ENCODE measurements at regions not wholly inside any gene's neighbourhood (a gene's known extent, or its start where the extent isn't known, plus 50 kb on each side); places are given as distances from the start of the nearest gene placed in this dataset.

DNA sequence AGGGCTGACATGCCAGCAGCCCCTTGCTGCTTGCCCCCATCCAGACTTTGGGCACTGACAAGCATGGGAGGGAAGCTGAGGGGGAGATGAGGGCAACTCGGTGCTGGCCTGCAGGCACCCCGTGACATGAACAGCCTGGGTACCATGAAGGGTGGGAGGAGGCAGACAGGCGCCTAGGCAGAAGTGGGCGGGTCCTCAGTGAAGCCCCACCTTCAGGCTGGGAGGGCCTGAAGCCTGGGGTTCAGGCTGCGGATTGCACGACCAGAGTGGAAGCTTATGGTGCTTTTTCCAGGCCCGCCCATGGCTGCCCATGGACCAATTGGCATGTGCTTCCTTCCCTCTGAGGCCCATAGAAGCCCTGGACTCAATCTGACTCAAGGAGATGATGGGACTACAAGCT, 354.1 kb downstream of the GRIA2 start:
- no peaks in the 10 kb centered on the region for H3K9me3 ChIP-seq
- H3K36me3 ChIP-seq (replicated peaks in 1 of 2; ENCODE audit: control insufficient read depth in 1 of 2, insufficient read depth in 2 of 2, low read length in 1 of 2), result no peaks in the 10 kb centered on the region
- no peak for DNase-seq
- ChIA-PET CTCF (no interaction called here), POLR2A (no interaction called here)
- H3K27me3 ChIP-seq (ENCODE audit: insufficient read depth), result no peaks in the 10 kb centered on the region
- no peak overlapping the region for H3K27ac ChIP-seq (ENCODE audit: low read depth in 2 of 2, low read length in 1 of 2)
- H3K9ac ChIP-seq, result no peak overlapping the region
- WGBS (ENCODE audit: low lambda C conversion rate), result 63% methylated on average over 3 of the region's 7 CpGs
- no peak overlapping the region for H2AFZ ChIP-seq (ENCODE audit: low read depth)
- no peaks in the 10 kb centered on the region for H3K9me2 ChIP-seq
- H3K4me2 ChIP-seq, result no peak overlapping the region
- H3F3A ChIP-seq (replicated peaks; ENCODE audit: insufficient read depth), result no peaks in the 10 kb centered on the region
- H4K20me1 ChIP-seq (ENCODE audit: insufficient read depth), result no peaks in the 10 kb centered on the region
- H3K4me1 ChIP-seq (ENCODE audit: control insufficient read depth in 1 of 2, insufficient read depth in 2 of 2, low read depth in 1 of 2, low read length in 1 of 2), result peaks cover 0 to 5% of the 10 kb centered on the region in 2 experiments; a peak in 2 of 4 replicates
- no peaks in the 10 kb centered on the region for H3K79me2 ChIP-seq (ENCODE audit: insufficient read depth)
- H3K4me3 ChIP-seq (ENCODE audit: low read depth in 2 of 2, low read length in 1 of 2), result no peak overlapping the region
- TF ChIP-seq, protein P1, sequence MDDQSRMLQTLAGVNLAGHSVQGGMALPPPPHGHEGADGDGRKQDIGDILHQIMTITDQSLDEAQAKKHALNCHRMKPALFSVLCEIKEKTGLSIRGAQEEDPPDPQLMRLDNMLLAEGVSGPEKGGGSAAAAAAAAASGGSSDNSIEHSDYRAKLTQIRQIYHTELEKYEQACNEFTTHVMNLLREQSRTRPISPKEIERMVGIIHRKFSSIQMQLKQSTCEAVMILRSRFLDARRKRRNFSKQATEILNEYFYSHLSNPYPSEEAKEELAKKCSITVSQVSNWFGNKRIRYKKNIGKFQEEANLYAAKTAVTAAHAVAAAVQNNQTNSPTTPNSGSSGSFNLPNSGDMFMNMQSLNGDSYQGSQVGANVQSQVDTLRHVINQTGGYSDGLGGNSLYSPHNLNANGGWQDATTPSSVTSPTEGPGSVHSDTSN (IDR thresholded peaks at IDR 0.05), result no peak
- TF ChIP-seq, protein P2, sequence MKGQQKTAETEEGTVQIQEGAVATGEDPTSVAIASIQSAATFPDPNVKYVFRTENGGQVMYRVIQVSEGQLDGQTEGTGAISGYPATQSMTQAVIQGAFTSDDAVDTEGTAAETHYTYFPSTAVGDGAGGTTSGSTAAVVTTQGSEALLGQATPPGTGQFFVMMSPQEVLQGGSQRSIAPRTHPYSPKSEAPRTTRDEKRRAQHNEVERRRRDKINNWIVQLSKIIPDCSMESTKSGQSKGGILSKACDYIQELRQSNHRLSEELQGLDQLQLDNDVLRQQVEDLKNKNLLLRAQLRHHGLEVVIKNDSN (IDR thresholded peaks at IDR 0.05; ENCODE audit: borderline replicate concordance, low read depth), result no peak
- TF ChIP-seq JUND (IDR thresholded peaks at IDR 0.05) (no peak), SMC3 (IDR thresholded peaks at IDR 0.05; ENCODE audit: low read depth, low read length) (no peak), YY1 (IDR thresholded peaks at IDR 0.05; ENCODE audit: low read depth) (no peak)
- TF ChIP-seq, protein P3, sequence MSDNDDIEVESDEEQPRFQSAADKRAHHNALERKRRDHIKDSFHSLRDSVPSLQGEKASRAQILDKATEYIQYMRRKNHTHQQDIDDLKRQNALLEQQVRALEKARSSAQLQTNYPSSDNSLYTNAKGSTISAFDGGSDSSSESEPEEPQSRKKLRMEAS (IDR thresholded peaks at IDR 0.05; ENCODE audit: low read depth), result no peak

DNA sequence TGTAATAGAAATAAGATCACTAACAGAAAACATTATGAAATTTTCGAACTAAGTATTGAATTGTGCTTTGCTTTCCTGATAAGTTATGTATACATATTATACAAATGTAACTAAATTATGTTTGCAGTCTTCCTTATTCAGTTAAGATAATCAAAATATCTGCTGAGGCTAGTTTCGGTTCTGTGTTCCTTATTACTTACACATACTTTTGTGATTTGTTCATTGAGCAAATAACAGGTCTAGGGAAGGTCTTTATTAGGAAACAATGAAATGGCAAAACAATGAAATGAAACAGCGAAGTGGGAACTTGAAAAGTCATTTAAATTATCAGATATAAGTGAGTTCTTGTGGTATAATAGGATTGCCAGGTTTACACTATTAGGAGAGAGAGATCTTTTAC, 352.4 kb downstream of the GRIA2 start:
- TF ChIP-seq, protein P2 (IDR thresholded peaks at IDR 0.05; ENCODE audit: borderline replicate concordance, low read depth), result no peak
- H3K27me3 ChIP-seq (ENCODE audit: insufficient read depth), result no peaks in the 10 kb centered on the region
- H3K4me2 ChIP-seq, result no peak overlapping the region
- H3K4me3 ChIP-seq (ENCODE audit: low read depth in 2 of 2, low read length in 1 of 2), result no peak overlapping the region
- no peaks in the 10 kb centered on the region for H3K9me3 ChIP-seq
- H3F3A ChIP-seq (replicated peaks; ENCODE audit: insufficient read depth), result no peaks in the 10 kb centered on the region
- no peaks in the 10 kb centered on the region for H3K36me3 ChIP-seq (replicated peaks in 1 of 2; ENCODE audit: control insufficient read depth in 1 of 2, insufficient read depth in 2 of 2, low read length in 1 of 2)
- H3K79me2 ChIP-seq (ENCODE audit: insufficient read depth), result no peaks in the 10 kb centered on the region
- DNase-seq, result no peak
- ChIA-PET CTCF (no interaction called here), POLR2A (no interaction called here)
- no peaks in the 10 kb centered on the region for H3K9me2 ChIP-seq
- H2AFZ ChIP-seq (ENCODE audit: low read depth), result no peak overlapping the region
- peaks cover 0 to 5% of the 10 kb centered on the region in 2 experiments; a peak in 2 of 4 replicates for H3K4me1 ChIP-seq (ENCODE audit: control insufficient read depth in 1 of 2, insufficient read depth in 2 of 2, low read depth in 1 of 2, low read length in 1 of 2)
- no peak overlapping the region for H3K27ac ChIP-seq (ENCODE audit: low read depth in 2 of 2, low read length in 1 of 2)
- no peaks in the 10 kb centered on the region for H4K20me1 ChIP-seq (ENCODE audit: insufficient read depth)
- 19% methylated on average over 3 of the region's 3 CpGs for WGBS (ENCODE audit: low lambda C conversion rate)
- H3K9ac ChIP-seq, result no peak overlapping the region

DNA sequence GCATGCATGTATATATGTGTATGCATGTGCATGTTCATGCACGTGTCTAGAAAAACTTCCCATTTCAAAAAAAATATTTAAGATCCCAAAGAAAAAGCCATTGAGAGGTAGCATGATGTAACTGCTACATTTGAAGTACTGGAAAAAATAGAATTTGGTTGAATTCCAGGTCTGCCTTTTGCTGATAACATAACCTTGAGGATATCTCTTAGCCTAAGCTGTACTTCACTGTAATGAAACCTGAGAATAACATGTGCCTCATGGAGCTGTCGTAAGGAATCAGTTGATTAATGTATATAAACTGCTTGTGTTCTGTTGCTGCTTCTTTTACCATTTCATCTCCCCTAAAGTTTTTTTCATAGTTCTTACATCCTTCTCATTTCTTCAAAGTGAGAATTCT, 351.8 kb downstream of the GRIA2 start:
- DNase-seq, result no peak
- peaks cover 0 to 5% of the 10 kb centered on the region in 2 experiments; a peak in 2 of 4 replicates for H3K4me1 ChIP-seq (ENCODE audit: control insufficient read depth in 1 of 2, insufficient read depth in 2 of 2, low read depth in 1 of 2, low read length in 1 of 2)
- WGBS (ENCODE audit: low lambda C conversion rate), result 42% methylated on average over 2 of the region's 2 CpGs
- H3K9me2 ChIP-seq, result no peaks in the 10 kb centered on the region
- H3K27ac ChIP-seq (ENCODE audit: low read depth in 2 of 2, low read length in 1 of 2), result no peak overlapping the region
- TF ChIP-seq, protein P4, sequence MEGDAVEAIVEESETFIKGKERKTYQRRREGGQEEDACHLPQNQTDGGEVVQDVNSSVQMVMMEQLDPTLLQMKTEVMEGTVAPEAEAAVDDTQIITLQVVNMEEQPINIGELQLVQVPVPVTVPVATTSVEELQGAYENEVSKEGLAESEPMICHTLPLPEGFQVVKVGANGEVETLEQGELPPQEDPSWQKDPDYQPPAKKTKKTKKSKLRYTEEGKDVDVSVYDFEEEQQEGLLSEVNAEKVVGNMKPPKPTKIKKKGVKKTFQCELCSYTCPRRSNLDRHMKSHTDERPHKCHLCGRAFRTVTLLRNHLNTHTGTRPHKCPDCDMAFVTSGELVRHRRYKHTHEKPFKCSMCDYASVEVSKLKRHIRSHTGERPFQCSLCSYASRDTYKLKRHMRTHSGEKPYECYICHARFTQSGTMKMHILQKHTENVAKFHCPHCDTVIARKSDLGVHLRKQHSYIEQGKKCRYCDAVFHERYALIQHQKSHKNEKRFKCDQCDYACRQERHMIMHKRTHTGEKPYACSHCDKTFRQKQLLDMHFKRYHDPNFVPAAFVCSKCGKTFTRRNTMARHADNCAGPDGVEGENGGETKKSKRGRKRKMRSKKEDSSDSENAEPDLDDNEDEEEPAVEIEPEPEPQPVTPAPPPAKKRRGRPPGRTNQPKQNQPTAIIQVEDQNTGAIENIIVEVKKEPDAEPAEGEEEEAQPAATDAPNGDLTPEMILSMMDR (IDR thresholded peaks at IDR 0.05), result no peak
- TF ChIP-seq, protein P5, sequence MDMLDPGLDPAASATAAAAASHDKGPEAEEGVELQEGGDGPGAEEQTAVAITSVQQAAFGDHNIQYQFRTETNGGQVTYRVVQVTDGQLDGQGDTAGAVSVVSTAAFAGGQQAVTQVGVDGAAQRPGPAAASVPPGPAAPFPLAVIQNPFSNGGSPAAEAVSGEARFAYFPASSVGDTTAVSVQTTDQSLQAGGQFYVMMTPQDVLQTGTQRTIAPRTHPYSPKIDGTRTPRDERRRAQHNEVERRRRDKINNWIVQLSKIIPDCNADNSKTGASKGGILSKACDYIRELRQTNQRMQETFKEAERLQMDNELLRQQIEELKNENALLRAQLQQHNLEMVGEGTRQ (IDR thresholded peaks at IDR 0.05; ENCODE audit: borderline replicate concordance, low read depth, low read length), result no peak
- no peak for TF ChIP-seq EP300 (IDR thresholded peaks at IDR 0.05; ENCODE audit: borderline replicate concordance in 1 of 2, low read depth in 1 of 2, low read length in 1 of 2)
- TF ChIP-seq GATA2 (CRISPR knock-in tag; IDR thresholded peaks at IDR 0.05), result no peak
- TF ChIP-seq NRF1 (IDR thresholded peaks at IDR 0.05; ENCODE audit: low read depth, low read length), result no peak
- TF ChIP-seq, protein P3 (IDR thresholded peaks at IDR 0.05; ENCODE audit: low read depth), result no peak
- no peak for TF ChIP-seq FOSL2 (IDR thresholded peaks at IDR 0.05; ENCODE audit: borderline replicate concordance, low read depth)
- TF ChIP-seq TEAD4 (IDR thresholded peaks at IDR 0.05; ENCODE audit: borderline replicate concordance, insufficient read depth), result no peak
- no peak for TF ChIP-seq FOXM1 (IDR thresholded peaks at IDR 0.05; ENCODE audit: low read depth)
- no peak for TF ChIP-seq ELF1 (IDR thresholded peaks at IDR 0.05)
- TF ChIP-seq MXI1 (IDR thresholded peaks at IDR 0.05; ENCODE audit: low read depth, low read length), result no peak
- ChIA-PET CTCF (no interaction called here), POLR2A (no interaction called here)
- H3K27me3 ChIP-seq (ENCODE audit: insufficient read depth), result no peaks in the 10 kb centered on the region
- H3K9me3 ChIP-seq, result no peaks in the 10 kb centered on the region
- H3F3A ChIP-seq (replicated peaks; ENCODE audit: insufficient read depth), result no peaks in the 10 kb centered on the region
- no peaks in the 10 kb centered on the region for H4K20me1 ChIP-seq (ENCODE audit: insufficient read depth)
- H3K4me2 ChIP-seq, result no peak overlapping the region
- H2AFZ ChIP-seq (ENCODE audit: low read depth), result no peak overlapping the region
- no peak overlapping the region for H3K9ac ChIP-seq
- H3K4me3 ChIP-seq (ENCODE audit: low read depth in 2 of 2, low read length in 1 of 2), result no peak overlapping the region
- no peaks in the 10 kb centered on the region for H3K36me3 ChIP-seq (replicated peaks in 1 of 2; ENCODE audit: control insufficient read depth in 1 of 2, insufficient read depth in 2 of 2, low read length in 1 of 2)
- no peaks in the 10 kb centered on the region for H3K79me2 ChIP-seq (ENCODE audit: insufficient read depth)
